GM23338 (cell line): ENCODE measurements at regions not wholly inside any gene's neighbourhood (a gene's known extent, or its start where the extent isn't known, plus 50 kb on each side); places are given as distances from the start of the nearest gene placed in this dataset.

Experiments used
- ATAC-seq: fragments of 200-7000 bp; cut with Tn5 transposase; 3 replicates; pipeline ENCODE4 v1.9.1; 2020
- DNase-seq: peaks from one replicate; pipeline ENCODE4 v3.0.0-alpha.2; 2015; ENCODE audit warnings: low spot score
- H2AFZ ChIP-seq: fragments of 200-600 bp; sonication (generic); 2 replicates; pipeline ENCODE4 v1.8.0; 2016; ENCODE audit warnings: antibody characterized with exemption, mild to moderate bottlenecking, moderate library complexity
- H3F3A ChIP-seq: fragments of 200-600 bp; sonication (generic); replicated peaks from 2 replicates; pipeline ENCODE4 v1.8.0; 2017; ENCODE audit warnings: antibody characterized with exemption, mixed run types, low read depth
- H3K27ac ChIP-seq: fragments of 200-600 bp; sonication (generic); 2 replicates; pipeline ENCODE4 v1.6.1; 2016; ENCODE audit warnings: low read depth
- H3K27me3 ChIP-seq: fragments of 200-600 bp; sonication (generic); 2 replicates; pipeline ENCODE4 v1.8.0; 2016; ENCODE audit warnings: mild to moderate bottlenecking, mixed run types, moderate library complexity; ENCODE audit not compliant: insufficient read depth
- H3K36me3 ChIP-seq: fragments of 200-600 bp; sonication (generic); 2 replicates; pipeline ENCODE4 v1.8.0; 2016; ENCODE audit warnings: mild to moderate bottlenecking; ENCODE audit not compliant: insufficient read depth
- H3K4me1 ChIP-seq: fragments of 200-600 bp; sonication (generic); 2 replicates; pipeline ENCODE4 v1.8.0; 2016; ENCODE audit warnings: mild to moderate bottlenecking, moderate library complexity; ENCODE audit not compliant: insufficient read depth
- H3K4me2 ChIP-seq: fragments of 200-600 bp; sonication (generic); 2 replicates; pipeline ENCODE4 v1.7.1; 2017; ENCODE audit warnings: mixed run types
- H3K4me3 ChIP-seq: fragments of 200-600 bp; sonication (generic); 2 replicates; pipeline ENCODE4 v1.6.1; 2016; ENCODE audit warnings: mixed run types
- H3K79me2 ChIP-seq: fragments of 200-600 bp; sonication (generic); replicated peaks from 2 replicates; pipeline ENCODE4 v1.8.0; 2017; ENCODE audit warnings: mild to moderate bottlenecking; ENCODE audit not compliant: insufficient read depth
- H3K9me2 ChIP-seq: fragments of 200-600 bp; sonication (generic); 2 replicates; pipeline ENCODE4 v1.8.0; 2017; ENCODE audit not compliant: insufficient read depth
- H4K20me1 ChIP-seq: fragments of 200-600 bp; sonication (generic); replicated peaks from 2 replicates; pipeline ENCODE4 v1.8.0; 2017; ENCODE audit warnings: mild to moderate bottlenecking; ENCODE audit not compliant: insufficient read depth
- H3K27ac Mint-ChIP-seq: 2 replicates; pipeline ENCODE4 v1.8.0; 2020; ENCODE audit warnings: inconsistent platforms, mild to moderate bottlenecking, moderate library complexity, mixed read lengths
- H3K27me3 Mint-ChIP-seq: 3 replicates; pipeline ENCODE4 v1.8.0; 2022; ENCODE audit warnings: low read depth, mild to moderate bottlenecking, moderate library complexity, mixed read lengths, inconsistent platforms; ENCODE audit not compliant: insufficient read depth, poor library complexity
- H3K36me3 Mint-ChIP-seq: 3 replicates; pipeline ENCODE4 v1.8.0; 2021; ENCODE audit warnings: low read depth, mild to moderate bottlenecking, inconsistent platforms, moderate library complexity, mixed read lengths
- H3K4me1 Mint-ChIP-seq: 3 replicates; pipeline ENCODE4 v1.8.0; 2020; ENCODE audit warnings: mild to moderate bottlenecking, inconsistent platforms, mixed read lengths
- H3K4me3 Mint-ChIP-seq: 3 replicates; pipeline ENCODE4 v1.8.0; 2021; ENCODE audit warnings: moderate library complexity, mild to moderate bottlenecking, inconsistent platforms, mixed read lengths
- H3K9me3 Mint-ChIP-seq: 3 replicates; pipeline ENCODE4 v1.8.0; 2020; ENCODE audit warnings: moderate library complexity, mild to moderate bottlenecking, inconsistent platforms, mixed read lengths
- CREB1 ChIP-seq: fragments of 250-450 bp; sonication (Bioruptor Pico); IDR thresholded peaks from 2 replicates; pipeline ENCODE4 v1.5.0; 2020; ENCODE audit warnings: low read depth, mild to moderate bottlenecking, moderate library complexity
- NANOG ChIP-seq: IDR thresholded peaks from 2 replicates; pipeline ENCODE4 v1.6.1; 2016; ENCODE audit warnings: antibody characterized with exemption, borderline replicate concordance
- ZNF331 ChIP-seq: fragments of 250-450 bp; sonication (Bioruptor Pico); IDR thresholded peaks from 2 replicates; pipeline ENCODE4 v1.5.0; 2020; ENCODE audit warnings: low read depth, mild to moderate bottlenecking, moderate library complexity
- TF ChIP-seq, protein P1 (sequence below): IDR thresholded peaks from 2 replicates; pipeline ENCODE4 v1.6.1; 2016; ENCODE audit warnings: antibody characterized with exemption
- TF ChIP-seq, protein P2 (sequence below), 2 experiments: fragments of 200-600 bp in 1 of 2; sonication (generic) in 1 of 2; conservative IDR thresholded peaks; 2 replicates each; pipeline versions ENCODE4 v1.5.1 to v1.6.1; 2016 to 2017; ENCODE audit warnings: antibody characterized with exemption in 2 of 2, low read depth in 2 of 2, mild to moderate bottlenecking in 2 of 2, moderate library complexity in 1 of 2

- Histone ChIP-seq H3K9me2 (no peaks in the 10 kb centered on the region), H3K27ac (no peak overlapping the region), H3K4me1 (no peaks in the 10 kb centered on the region; the same call in 1 of the 2 replicates), H2AFZ (peak overlapping the region; percentile 90), H3K36me3 (no peaks in the 10 kb centered on the region), H3K79me2 (no peaks in the 10 kb centered on the region), H3K4me2 (no peak overlapping the region), H4K20me1 (no peaks in the 10 kb centered on the region), H3K27me3 (no peaks in the 10 kb centered on the region), H3K4me3 (no peak overlapping the region), H3F3A (no peaks in the 10 kb centered on the region)
- Mint-ChIP-seq H3K4me3 (no peak overlapping the region), H3K9me3 (peaks cover 29% of the 10 kb centered on the region), H3K4me1 (peaks cover 4% of the 10 kb centered on the region; the same call in 2 of the 3 replicates), H3K27me3 (peaks cover 2% of the 10 kb centered on the region), H3K27ac (no peak overlapping the region), H3K36me3 (peaks cover 26% of the 10 kb centered on the region)
- peak; percentile 93 for ATAC-seq
- peak; percentile 84 for DNase-seq
- TF ChIP-seq NANOG (no peak), CREB1 (0 out of 2 replicates have a peak, but pooled peaks have one; percentile 12), ZNF331 (CRISPR knock-in tag) (peak; percentile 99)
- TF ChIP-seq, protein P1, sequence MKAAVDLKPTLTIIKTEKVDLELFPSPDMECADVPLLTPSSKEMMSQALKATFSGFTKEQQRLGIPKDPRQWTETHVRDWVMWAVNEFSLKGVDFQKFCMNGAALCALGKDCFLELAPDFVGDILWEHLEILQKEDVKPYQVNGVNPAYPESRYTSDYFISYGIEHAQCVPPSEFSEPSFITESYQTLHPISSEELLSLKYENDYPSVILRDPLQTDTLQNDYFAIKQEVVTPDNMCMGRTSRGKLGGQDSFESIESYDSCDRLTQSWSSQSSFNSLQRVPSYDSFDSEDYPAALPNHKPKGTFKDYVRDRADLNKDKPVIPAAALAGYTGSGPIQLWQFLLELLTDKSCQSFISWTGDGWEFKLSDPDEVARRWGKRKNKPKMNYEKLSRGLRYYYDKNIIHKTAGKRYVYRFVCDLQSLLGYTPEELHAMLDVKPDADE = no peak
These were observed 223.0 kb downstream of the COX18 start for GRCh38 chr4:72846280-72847111.

- Mint-ChIP-seq H3K36me3 (peaks cover 24% of the 10 kb centered on the region), H3K4me3 (no peak overlapping the region), H3K4me1 (peaks cover 4% of the 10 kb centered on the region; the same call in 2 of the 3 replicates), H3K27ac (no peak overlapping the region), H3K27me3 (peaks cover 2% of the 10 kb centered on the region), H3K9me3 (peaks cover 34% of the 10 kb centered on the region)
- H3K4me1 ChIP-seq = no peaks in the 10 kb centered on the region; the same call in 1 of the 2 replicates
- no peak overlapping the region for H3K4me2 ChIP-seq
- no peaks in the 10 kb centered on the region for H3K79me2 ChIP-seq
- no peak for ATAC-seq
- no peak overlapping the region for H3K4me3 ChIP-seq
- H3K9me2 ChIP-seq = no peaks in the 10 kb centered on the region
- no peaks in the 10 kb centered on the region for H4K20me1 ChIP-seq
- no peaks in the 10 kb centered on the region for H3K36me3 ChIP-seq
- H2AFZ ChIP-seq = no peak overlapping the region
- H3K27ac ChIP-seq = no peak overlapping the region
- H3F3A ChIP-seq = no peaks in the 10 kb centered on the region
- TF ChIP-seq, protein P2, sequence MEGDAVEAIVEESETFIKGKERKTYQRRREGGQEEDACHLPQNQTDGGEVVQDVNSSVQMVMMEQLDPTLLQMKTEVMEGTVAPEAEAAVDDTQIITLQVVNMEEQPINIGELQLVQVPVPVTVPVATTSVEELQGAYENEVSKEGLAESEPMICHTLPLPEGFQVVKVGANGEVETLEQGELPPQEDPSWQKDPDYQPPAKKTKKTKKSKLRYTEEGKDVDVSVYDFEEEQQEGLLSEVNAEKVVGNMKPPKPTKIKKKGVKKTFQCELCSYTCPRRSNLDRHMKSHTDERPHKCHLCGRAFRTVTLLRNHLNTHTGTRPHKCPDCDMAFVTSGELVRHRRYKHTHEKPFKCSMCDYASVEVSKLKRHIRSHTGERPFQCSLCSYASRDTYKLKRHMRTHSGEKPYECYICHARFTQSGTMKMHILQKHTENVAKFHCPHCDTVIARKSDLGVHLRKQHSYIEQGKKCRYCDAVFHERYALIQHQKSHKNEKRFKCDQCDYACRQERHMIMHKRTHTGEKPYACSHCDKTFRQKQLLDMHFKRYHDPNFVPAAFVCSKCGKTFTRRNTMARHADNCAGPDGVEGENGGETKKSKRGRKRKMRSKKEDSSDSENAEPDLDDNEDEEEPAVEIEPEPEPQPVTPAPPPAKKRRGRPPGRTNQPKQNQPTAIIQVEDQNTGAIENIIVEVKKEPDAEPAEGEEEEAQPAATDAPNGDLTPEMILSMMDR (conservative IDR thresholded peaks at IDR 0.05; ENCODE audit: low read depth in 2 of 2) = no peak
- TF ChIP-seq, protein P1 = no peak
- no peak for DNase-seq
- H3K27me3 ChIP-seq = no peaks in the 10 kb centered on the region
These were observed 226.1 kb downstream of the COX18 start for GRCh38 chr4:72843466-72843865.
